Natural killer cell (primary cell): ENCODE measurements at regions not wholly inside any gene's neighbourhood (a gene's known extent, or its start where the extent isn't known, plus 50 kb on each side); places are given as distances from the start of the nearest gene placed in this dataset.

Experiments
- ATAC-seq, 3 donors: fragments of 150-1000 bp in 2 of 3; fragments of 200-7000 bp in 1 of 3; cut with Tn5 transposase; 1 replicate in 1 of 3; 2 replicates in 2 of 3; pipeline ENCODE4 v1.10.0; 2021; ENCODE audit warnings: mild to moderate bottlenecking in 2 of 3, moderate library complexity in 2 of 3
- DNase-seq, 2 donors: peaks; one replicate each; pipeline versions ENCODE4 v3.0.0 to v3.0.0-alpha.2; 2013 to 2021; ENCODE audit warnings: mixed read lengths in 1 of 2
- H3K27ac ChIP-seq: one replicate; pipeline ENCODE4 v1.5.1; 2013; ENCODE audit warnings: mild to moderate bottlenecking, low read length
- H3K27me3 ChIP-seq: one replicate; pipeline ENCODE4 v1.6.1; 2013; ENCODE audit warnings: low read length; ENCODE audit not compliant: control insufficient read depth, insufficient read depth
- H3K36me3 ChIP-seq: one replicate; pipeline ENCODE4 v1.6.1; 2013; ENCODE audit warnings: low read length; ENCODE audit not compliant: control insufficient read depth, insufficient read depth
- H3K4me1 ChIP-seq: one replicate; pipeline ENCODE4 v1.6.1; 2013; ENCODE audit warnings: low read length; ENCODE audit not compliant: control insufficient read depth, insufficient read depth
- H3K4me3 ChIP-seq: one replicate; pipeline ENCODE4 v1.5.1; 2013; ENCODE audit warnings: low read length
- H3K9me3 ChIP-seq: one replicate; pipeline ENCODE4 v1.6.1; 2013; ENCODE audit warnings: low read length; ENCODE audit not compliant: control insufficient read depth, insufficient read depth
- H3K27ac Mint-ChIP-seq, 2 donors: one replicate each; pipeline ENCODE4 v1.8.0; 2022; ENCODE audit warnings: mild to moderate bottlenecking in 2 of 2, mixed read lengths in 2 of 2, moderate library complexity in 1 of 2
- H3K27me3 Mint-ChIP-seq, 2 donors: one replicate each; pipeline ENCODE4 v1.8.0; 2022; ENCODE audit warnings: low read depth in 2 of 2, mixed read lengths in 2 of 2
- H3K36me3 Mint-ChIP-seq: one replicate; pipeline ENCODE4 v1.8.0; 2022; ENCODE audit warnings: mixed read lengths
- H3K4me1 Mint-ChIP-seq, 2 donors: one replicate each; pipeline ENCODE4 v1.8.0; 2022; ENCODE audit warnings: mixed read lengths in 2 of 2
- H3K4me3 Mint-ChIP-seq: one replicate; pipeline ENCODE4 v1.8.0; 2022; ENCODE audit warnings: mild to moderate bottlenecking, moderate library complexity, mixed read lengths
- H3K9me3 Mint-ChIP-seq, 2 donors: one replicate each; pipeline ENCODE4 v1.8.0; 2022; ENCODE audit warnings: mixed read lengths in 2 of 2
- WGBS: methylation state at CpG from one replicate; pipeline ENCODE4 v1.1.7; 2013; ENCODE audit warnings: missing lambda C conversion rate; ENCODE audit not compliant: insufficient coverage; 5-methylcytosine and 5-hydroxymethylcytosine counted together
- intact Hi-C: fragments of 100-400 bp; cut with micrococcal nuclease; formaldehyde crosslinking; loops from one replicate; pipeline ENCODE4 v1.14.2; 2022
- TF ChIP-seq, protein P1 (sequence below): fragments of 200-600 bp; IDR thresholded peaks from one replicate; pipeline ENCODE4 v1.8.0; 2022; ENCODE audit warnings: antibody characterized with exemption

DNA sequence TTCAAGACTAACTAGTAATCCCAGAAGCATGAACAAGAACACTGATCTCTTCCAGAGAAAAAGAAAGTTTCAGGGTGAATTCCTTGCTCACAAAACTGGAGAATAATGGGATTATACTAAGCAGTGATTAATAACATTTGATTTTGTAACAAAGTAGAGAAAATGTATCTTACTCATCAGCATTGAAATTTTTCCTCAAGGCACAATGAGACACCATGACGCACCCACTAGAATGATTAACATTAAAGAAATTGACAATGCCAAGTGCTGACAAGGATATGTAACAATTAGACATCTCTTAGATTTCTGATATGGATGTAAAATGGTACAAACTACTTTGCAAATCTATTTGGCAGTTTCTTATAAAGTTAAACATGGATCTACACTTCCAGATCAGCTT is 101.1 kb upstream of the EPHA4 start:
- H3K4me3 Mint-ChIP-seq, result no peak overlapping the region
- TF ChIP-seq, protein P1, sequence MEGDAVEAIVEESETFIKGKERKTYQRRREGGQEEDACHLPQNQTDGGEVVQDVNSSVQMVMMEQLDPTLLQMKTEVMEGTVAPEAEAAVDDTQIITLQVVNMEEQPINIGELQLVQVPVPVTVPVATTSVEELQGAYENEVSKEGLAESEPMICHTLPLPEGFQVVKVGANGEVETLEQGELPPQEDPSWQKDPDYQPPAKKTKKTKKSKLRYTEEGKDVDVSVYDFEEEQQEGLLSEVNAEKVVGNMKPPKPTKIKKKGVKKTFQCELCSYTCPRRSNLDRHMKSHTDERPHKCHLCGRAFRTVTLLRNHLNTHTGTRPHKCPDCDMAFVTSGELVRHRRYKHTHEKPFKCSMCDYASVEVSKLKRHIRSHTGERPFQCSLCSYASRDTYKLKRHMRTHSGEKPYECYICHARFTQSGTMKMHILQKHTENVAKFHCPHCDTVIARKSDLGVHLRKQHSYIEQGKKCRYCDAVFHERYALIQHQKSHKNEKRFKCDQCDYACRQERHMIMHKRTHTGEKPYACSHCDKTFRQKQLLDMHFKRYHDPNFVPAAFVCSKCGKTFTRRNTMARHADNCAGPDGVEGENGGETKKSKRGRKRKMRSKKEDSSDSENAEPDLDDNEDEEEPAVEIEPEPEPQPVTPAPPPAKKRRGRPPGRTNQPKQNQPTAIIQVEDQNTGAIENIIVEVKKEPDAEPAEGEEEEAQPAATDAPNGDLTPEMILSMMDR, result no peak
- H3K27ac ChIP-seq, result no peak overlapping the region
- no peaks in the 10 kb centered on the region for H3K9me3 ChIP-seq
- no peaks in the 10 kb centered on the region for H3K27me3 ChIP-seq
- no peak overlapping the region for H3K4me3 ChIP-seq
- H3K27ac Mint-ChIP-seq, result no peak overlapping the region
- H3K4me1 Mint-ChIP-seq, result no peaks in the 10 kb centered on the region
- intact Hi-C loops, result no loop called here
- H3K36me3 Mint-ChIP-seq, result no peaks in the 10 kb centered on the region
- H3K27me3 Mint-ChIP-seq, result no peaks in the 10 kb centered on the region
- ATAC-seq, result no peak
- H3K9me3 Mint-ChIP-seq, result peaks cover 0 to 2% of the 10 kb centered on the region in 2 donors
- no CpG with 5 or more reads among the region's 1 CpG for WGBS
- no peak for DNase-seq
- H3K36me3 ChIP-seq, result no peaks in the 10 kb centered on the region
- H3K4me1 ChIP-seq, result no peaks in the 10 kb centered on the region

DNA sequence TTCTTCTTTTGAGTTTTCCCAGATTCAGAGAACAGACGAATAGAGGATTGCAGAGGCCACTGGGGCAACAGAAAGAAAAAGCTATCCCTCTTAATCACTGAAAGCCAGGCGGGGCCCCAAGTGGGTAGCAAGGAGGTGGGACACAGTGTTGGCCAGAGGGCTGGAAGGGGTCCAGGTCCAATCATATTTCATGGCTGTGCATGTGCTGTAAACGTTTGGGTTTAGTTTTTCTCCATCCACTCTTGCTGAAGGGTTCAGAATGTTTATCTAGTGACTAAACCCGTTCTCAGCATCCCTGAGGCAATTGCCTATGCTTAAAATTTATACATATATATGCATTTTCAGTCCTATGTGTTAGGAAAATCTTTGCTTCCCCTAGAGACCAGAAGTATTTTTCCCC is 99.4 kb upstream of the EPHA4 start:
- Histone ChIP-seq H3K27me3 (no peaks in the 10 kb centered on the region), H3K27ac (no peak overlapping the region), H3K36me3 (no peaks in the 10 kb centered on the region), H3K9me3 (no peaks in the 10 kb centered on the region), H3K4me1 (no peaks in the 10 kb centered on the region), H3K4me3 (no peak overlapping the region)
- H3K4me3 Mint-ChIP-seq, result no peak overlapping the region
- no peaks in the 10 kb centered on the region for H3K4me1 Mint-ChIP-seq
- H3K27me3 Mint-ChIP-seq, result no peaks in the 10 kb centered on the region
- TF ChIP-seq, protein P1, result no peak
- peaks cover 0 to 2% of the 10 kb centered on the region in 2 donors for H3K9me3 Mint-ChIP-seq
- intact Hi-C loops, result no loop called here
- no peak for DNase-seq
- 66% methylated on average over 2 of the region's 4 CpGs for WGBS
- H3K27ac Mint-ChIP-seq, result no peak overlapping the region
- ATAC-seq, result no peak
- H3K36me3 Mint-ChIP-seq, result no peaks in the 10 kb centered on the region

DNA sequence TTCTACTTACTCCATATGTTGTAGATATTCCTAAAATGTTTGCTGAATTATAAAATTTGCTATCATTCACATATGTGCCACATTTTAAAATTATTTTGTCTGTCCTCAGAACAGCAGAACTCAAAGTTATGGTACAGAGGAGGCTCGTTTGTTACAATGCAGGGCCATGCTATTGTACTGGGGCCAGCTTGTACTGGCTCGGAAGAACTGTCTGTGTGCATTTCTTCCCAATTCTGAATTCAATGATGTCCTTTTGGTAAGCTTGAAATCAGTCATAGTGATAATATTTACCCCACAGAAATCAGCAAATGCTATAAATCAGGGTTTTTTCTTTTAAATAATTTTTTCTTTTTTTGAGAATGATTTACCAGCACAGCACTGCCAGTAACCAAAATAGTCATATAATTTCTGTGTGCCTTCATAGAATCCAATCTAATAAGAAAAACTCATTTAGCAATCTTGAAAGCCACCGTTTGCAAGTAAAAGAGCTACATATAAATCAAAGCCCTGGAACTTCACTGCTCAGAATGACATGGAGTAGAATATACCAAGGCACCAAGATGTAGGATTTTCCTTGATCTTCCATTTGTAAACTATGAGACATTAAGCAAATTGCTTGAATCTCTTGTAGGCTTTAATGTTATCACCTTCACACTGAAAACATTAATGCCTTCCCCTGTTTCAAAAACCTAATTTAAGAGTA is 90.7 kb upstream of the EPHA4 start:
- 76% methylated on average over 3 of the region's 3 CpGs for WGBS
- Mint-ChIP-seq H3K27ac (no peak overlapping the region), H3K9me3 (peaks cover 2 to 3% of the 10 kb centered on the region in 2 donors), H3K36me3 (no peaks in the 10 kb centered on the region), H3K27me3 (no peaks in the 10 kb centered on the region), H3K4me1 (no peaks in the 10 kb centered on the region), H3K4me3 (no peak overlapping the region)
- Histone ChIP-seq H3K9me3 (no peaks in the 10 kb centered on the region), H3K27ac (no peak overlapping the region), H3K4me1 (no peaks in the 10 kb centered on the region), H3K27me3 (no peaks in the 10 kb centered on the region), H3K36me3 (no peaks in the 10 kb centered on the region), H3K4me3 (no peak overlapping the region)
- DNase-seq, result no peak
- TF ChIP-seq, protein P1, result no peak
- ATAC-seq, result no peak
- intact Hi-C loops, result no loop called here

DNA sequence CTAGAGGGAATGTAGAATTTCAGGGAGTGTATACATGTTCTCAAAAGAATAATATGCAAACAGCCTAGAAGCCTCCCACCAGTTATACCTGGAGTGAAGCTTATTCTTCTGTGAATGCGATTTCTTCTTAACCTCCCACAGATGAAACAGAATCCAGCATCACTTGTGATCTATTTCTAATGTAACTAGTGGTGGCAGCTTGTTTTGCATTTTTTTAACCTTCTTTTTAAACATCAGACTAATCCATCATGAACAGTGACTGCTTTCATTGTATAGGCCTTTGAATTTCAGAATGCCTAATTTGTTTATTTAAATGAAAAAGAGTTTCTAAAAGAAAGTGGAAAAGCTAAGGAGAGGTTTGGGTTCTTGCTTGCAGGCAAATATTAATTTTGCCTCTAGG is 85.7 kb upstream of the EPHA4 start:
- Histone ChIP-seq H3K4me1 (no peaks in the 10 kb centered on the region), H3K27ac (no peak overlapping the region), H3K4me3 (no peak overlapping the region), H3K27me3 (no peaks in the 10 kb centered on the region), H3K9me3 (no peaks in the 10 kb centered on the region), H3K36me3 (no peaks in the 10 kb centered on the region)
- Mint-ChIP-seq H3K27ac (no peak overlapping the region), H3K36me3 (no peaks in the 10 kb centered on the region), H3K4me3 (no peak overlapping the region), H3K27me3 (no peaks in the 10 kb centered on the region), H3K9me3 (peaks cover 2 to 3% of the 10 kb centered on the region in 2 donors), H3K4me1 (no peaks in the 10 kb centered on the region)
- intact Hi-C loops, result no loop called here
- WGBS, result 100% methylated on average over 1 of the region's 1 CpG
- TF ChIP-seq, protein P1, result no peak
- DNase-seq (no peak), ATAC-seq (no peak)
